Fibroblast of skin of scalp (primary cell): ENCODE measurements at regions not wholly inside any gene's neighbourhood (a gene's known extent, or its start where the extent isn't known, plus 50 kb on each side); places are given as distances from the start of the nearest gene placed in this dataset.

ENCODE experiments used
- DNase-seq: peaks from one replicate; pipeline ENCODE4 v3.0.0-alpha.2; 2013

DNA sequence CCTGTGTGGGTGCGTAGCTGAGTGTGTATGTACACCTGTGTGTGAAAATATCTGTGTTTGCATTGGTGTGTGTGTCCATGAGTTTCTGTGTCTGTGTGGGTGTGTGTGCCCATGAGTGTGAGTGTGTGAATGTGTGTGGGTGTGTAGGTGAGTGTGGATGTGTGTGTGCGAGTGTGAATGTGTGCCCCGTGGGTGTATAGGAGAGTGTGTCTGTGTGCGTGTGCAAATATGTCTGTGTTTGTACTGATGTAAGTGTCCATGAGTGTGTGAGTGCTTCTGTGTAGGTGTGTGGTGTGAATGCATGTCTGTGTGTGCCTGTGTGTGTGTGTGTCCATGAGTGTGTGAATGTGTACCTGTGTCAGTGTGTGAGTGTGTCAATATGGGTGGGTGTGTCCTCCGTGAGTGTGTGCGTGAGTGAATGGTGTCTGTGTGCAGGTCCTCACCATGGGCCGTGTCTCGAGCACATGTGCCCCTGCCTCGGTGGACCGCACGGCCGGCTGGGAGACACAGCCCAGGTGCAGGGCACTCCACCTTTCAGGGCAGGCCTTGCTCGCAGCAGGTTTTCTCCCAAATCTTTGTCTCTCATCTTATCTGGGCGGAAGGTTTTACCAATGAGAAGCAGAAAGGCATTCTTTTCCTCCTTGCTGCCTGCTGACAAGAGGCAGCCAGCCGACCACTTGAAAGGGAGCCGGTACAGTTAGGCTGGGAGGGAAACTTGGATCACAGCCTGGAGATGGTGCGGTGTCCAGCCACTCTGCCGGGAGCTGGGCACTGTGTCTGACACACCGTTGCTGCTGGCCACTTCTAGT lies 107.1 kb upstream of the FAM20C start:
- DNase-seq: no peak

DNA sequence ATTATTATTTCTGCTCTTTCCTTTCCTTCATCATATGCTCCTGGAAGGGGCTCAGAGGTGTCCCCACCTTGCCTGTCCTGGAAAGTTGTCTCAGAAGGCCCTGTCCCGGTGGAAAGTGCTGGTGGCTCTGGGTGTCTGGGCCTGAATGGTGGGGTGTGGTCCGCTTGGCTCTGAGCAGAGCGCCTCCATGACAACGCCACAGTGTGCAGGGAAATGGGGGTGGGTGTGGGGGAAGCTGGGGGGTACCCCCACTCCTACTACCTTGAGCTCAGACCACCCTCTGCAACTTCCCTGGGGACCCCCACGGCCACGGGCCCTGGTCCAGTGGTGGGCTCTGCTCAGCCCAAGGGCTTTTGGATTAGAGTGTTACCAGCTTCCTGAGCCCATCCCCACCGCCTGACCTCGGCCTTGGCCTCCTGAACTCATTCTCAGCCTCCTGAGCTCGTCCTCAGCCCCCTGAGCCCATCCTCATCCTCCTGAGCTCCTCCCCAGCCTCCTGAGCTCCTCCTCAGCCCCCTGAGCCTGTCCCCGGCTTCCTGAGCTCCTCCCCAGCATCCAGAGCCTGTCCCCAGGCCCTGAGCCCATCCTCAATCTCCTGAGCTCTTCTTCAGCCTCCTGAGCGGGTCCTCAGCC lies 106.4 kb upstream of the FAM20C start:
- DNase-seq: no peak

DNA sequence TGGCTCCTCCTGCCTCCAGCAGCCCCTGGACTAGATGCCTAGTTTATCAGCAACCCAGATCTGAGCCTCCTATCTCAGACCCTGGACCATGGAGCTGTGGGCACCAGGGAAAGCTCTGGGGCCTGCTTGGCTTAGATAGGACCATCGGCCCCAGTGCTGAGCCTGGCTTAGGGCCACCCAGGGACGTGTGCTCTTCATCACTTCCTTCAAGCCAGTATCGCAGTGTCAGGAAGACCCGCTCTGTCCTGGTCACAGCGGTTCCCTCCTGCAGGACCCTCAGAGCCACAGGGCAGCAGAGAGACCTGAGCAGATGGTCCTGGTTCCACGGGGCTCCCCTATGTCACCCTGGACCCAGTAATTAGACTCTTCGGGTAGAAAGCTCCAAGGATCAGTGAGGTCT lies 105.7 kb upstream of the FAM20C start:
- no peak for DNase-seq

DNA sequence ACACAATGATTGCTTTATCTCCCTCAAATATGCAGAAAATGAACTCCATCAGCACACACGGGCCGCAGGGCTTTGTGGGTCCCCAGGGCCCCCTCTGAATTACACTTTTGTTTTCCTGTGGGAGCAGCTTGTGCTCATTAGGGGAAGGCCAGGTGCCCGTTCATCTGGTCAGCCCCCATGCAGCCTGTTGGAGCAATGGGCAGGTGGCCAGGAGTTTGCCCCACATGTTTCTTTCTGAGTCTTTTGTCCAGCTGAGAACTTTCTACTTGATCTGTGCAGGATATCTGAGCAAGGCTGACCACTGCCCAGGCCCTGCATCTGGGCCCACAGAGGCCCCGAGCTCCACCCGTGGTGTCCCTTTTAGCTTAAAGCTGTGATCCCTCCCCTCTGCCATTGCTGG lies 105.3 kb upstream of the FAM20C start:
- DNase-seq: no peak

DNA sequence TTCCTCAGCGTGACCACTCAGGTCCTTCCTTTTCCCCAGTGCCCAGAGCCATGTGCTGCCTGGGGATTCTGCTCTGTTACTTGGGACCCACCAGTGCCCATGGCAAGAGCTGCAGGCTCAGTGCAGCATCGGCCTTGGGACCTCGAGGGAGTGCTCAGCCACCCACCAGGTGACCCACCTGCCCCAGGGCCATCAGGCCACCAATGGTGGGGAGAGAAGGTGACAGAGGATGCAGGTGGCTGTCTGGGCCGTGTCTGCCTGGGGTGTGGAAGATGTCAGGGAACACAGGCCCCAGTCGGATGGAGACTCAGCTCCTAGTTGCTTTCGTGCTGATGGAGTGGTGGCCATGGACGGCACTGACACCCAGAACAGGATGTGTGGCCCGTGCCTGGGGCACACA lies 104.7 kb upstream of the FAM20C start:
- no peak for DNase-seq

DNA sequence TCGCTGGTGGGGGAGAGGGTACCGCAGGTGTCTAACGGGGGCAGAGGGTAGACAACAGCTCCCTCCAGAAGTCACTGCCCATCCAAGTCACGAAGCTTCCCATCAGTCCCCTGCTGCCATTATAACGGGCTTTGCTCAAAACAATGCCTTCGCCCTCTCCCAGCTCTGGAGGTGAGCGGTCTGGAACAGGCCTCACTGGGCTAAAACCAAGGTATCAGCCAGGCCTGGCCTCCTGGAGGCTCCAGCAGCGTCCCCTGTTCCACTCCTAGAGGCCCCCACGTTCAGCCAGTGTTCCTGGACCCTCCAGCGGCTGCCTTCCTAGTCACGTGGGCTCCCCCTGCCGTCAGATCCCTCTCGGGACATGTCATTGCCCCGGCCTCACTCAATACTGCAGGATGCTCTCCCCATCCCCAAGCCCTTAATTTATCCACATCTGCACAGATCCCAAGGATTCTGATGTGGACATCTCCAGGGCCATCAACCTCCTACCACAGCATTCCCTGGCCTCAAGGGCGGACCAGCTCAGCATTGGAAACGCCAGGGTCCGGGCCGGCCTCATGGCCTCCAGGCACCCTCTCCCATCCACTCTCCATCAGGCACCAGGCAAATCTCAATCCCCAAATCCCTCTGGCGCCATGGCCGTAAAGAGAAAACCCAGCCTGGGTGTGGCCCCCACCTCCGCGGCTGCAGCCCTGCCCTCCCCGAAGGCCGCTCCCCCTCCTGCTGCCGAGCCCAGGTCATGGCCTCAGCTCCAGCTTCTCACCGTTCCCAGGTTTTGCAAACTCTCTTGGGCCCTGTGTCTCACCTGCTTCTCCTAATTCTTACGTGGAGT lies 104.1 kb upstream of the FAM20C start:
- DNase-seq: no peak

DNA sequence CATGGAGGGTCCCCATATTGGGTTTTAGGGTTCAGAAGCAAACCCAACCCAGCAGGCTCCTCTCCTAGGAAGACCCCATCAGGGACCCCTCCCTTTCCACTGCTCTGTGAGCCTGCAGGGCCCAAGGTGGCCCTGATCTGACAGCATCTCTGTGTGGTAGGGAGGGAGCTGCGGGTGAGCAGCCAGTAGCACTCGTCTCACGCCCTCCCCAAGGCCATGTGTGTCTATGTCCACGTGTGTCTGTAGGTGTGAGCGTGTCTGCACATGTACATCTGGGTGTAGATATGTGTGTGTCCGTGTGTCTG lies 103.5 kb upstream of the FAM20C start:
- no peak for DNase-seq

DNA sequence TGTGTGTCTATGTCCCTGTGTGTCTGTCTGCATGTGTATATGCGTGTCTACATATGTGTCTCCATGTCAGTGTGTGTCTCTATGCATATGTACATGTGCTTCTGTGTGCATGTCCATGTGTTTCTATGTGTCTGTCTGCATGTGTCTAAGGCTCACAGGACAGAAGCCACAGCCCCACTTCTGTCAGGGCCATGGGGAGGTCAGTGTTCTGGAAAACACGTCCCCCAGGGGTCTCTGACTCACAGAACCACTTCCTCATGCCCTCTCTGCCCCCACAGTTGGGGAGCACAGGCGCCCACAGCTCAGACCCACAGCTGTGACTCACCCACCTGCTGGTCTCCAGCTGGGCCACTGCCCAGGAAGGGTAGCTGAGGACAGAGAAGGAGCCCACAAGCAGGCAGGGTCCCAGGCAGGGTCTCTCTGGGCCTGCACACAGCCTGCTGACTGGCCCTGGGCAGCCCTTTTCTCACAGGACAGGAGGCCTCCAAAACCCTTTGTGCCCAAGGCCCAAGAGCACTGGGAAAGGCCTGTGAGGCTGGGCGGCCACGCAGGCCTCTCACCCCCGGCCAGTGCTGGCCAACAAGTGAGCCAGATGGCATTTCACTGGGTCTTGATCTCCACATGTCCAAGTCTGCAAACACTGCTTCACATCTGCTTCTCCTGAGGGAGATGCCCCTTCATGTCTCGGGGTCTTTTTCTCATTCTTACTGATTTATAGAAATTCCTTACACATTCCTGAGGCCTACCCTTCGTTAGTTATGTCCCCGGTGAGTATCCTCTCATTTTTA lies 102.9 kb upstream of the FAM20C start:
- peak; percentile 87 for DNase-seq

DNA sequence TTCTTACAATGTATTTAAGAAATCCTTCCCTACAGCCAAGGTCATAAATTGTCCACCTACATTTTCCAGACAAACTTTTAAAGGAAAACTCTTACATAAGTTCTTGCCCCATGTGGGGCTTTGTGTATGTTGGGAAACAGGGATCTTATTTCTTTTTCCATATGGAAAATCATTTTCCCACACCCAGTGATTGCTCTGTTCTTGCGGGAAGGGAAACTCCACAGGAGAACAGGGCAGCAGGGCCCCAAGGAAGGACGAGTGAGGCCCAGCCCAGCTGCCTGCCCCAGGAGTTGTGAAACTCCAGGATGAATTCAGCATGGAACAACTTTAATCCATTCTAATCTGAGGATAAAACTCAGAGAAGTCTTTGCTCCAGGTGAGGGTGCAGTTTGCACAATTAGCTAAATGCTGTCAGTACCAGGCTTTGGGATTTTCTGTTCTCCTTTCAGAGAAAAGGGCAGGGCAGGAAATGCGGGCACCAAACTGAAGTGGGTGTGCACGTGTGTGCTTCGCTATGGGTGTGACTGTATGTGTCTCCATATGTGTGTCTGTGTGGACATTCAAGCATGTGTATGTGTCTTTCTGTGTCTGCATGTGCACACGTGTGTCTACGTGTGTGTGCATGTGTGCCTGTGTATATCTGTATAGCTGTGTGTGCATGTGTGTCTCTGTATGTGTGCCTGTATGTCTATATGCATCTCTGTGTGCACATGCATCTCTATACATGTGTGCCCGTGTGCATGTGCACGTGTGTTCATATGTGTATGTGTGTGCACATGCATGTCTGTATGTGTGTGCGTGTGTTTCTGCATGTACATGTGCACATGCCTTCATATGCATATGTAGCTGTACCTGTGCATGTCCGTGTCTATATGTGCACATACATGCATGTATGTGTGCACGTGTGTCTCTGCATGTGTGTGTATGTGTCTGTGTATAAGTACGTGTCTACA lies 102.0 kb upstream of the FAM20C start:
- DNase-seq: peak; percentile 60

DNA sequence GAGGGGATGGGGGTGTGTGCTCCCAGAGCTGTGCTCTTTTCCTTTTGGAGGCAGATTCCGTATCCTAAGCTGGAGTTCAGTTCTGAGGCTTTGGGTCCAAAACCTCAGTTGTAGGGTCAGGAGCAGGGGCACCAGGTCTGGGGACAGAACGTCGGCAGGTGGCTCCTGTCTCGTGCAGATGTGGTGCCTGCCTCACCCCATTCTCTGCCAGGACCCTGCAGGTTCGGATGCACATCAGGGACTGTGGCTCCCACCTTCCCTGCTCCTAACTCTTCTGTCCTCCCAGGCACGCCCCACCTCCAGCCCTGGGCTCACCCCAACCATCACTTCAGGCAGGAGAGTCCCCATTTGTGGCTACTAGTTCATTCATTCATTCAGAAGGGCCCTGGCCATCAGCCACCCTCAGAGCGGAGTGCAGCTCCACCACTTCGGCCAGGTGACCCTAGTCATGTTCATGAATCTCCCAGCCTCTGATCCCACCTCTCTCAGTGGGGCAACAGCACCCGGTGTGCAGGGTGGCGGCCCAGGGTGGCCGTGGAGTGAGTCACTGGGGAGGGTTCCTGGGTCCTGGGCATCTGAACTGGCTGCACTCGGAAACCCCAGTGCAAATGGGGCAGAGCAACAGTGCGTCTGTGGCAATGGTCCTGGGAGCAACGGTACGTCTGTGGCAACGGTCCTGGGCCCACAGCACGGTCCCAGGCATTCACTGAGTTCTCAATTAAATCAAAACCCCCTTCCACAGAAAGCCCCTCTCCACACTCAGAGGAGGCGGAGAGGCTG lies 100.8 kb upstream of the FAM20C start:
- no peak for DNase-seq

DNA sequence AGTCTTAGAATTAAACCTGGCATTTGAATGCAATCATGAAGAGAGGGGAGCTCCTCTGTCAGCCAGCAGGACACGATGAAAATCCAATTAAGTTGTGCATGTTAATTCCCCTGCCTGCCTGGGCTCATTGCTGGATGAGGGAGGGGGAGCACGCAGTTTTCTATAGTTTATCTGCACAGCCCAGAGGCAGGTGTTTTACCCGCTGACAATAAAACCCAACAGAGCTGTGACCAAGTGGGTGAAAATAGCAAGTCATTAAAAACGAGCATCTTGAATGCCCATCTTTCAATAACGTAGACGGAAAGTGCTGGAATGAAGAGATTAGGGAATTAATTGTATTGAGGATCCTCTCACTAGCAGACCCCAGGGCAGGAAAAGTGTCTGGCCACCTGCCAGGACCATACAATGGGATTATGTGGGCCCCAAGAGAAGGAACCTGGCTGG lies 100.1 kb upstream of the FAM20C start:
- no peak for DNase-seq

DNA sequence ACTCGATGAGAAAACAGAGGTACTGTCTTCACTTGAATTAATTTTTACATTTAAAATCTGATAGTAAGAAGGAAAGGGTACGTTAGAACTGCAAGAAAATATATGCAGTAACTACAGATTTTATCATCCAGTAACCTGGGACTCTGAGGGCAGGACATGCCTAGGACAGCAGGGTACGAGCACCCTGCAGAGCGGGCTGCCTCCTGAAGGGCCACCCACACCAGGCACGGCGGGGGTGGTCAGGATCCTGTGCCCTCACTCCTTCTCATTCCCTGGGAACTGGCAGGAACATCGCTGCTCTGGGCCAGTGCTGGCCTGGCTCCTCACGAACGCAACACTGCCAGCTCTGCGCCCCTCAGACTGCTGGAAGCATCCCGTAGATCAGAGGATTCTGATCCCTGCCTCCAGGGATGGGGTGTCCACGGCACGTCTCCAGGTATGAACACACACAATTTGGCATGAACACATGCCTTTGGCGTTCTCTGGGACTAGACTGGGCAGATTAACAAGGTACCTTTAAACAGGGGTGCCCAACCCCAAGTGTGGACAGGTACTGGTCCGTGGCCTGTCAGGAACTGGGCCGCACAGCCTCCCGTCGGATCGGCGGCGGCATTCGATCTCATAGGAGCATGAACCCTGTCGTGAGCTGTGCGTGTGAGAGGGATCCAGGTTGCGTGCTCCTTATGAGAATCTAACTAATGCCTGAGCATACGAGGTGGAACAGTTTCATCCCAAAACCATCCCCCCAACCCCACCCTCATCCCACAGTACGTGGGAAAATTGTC lies 99.3 kb upstream of the FAM20C start:
- DNase-seq: no peak

DNA sequence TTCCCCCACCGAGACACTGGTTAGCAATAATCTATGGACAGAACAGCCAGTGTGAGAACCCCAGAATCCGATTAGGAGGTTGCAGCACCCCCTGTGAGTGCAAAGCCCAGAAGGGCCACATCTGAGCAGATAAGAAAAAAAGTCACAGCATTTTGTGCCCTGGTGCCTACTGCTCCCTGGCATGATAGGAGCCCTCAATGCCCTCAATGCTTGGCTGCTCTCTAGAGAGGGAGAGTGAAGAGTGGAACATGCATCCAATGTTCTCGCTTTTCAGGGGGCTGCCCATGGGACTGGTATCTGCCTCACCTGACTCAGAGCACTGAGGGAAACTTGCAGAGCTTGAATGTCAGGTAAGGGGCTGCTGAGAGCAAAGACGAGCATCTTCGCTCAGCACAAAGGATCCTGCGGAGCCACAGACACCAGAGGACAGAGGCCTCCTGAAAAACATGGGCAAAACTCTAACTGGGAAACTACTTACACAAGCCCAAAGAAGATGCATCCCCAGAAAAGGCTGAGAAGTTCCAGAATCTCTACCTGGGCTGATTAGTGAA lies 98.0 kb upstream of the FAM20C start:
- DNase-seq: no peak

DNA sequence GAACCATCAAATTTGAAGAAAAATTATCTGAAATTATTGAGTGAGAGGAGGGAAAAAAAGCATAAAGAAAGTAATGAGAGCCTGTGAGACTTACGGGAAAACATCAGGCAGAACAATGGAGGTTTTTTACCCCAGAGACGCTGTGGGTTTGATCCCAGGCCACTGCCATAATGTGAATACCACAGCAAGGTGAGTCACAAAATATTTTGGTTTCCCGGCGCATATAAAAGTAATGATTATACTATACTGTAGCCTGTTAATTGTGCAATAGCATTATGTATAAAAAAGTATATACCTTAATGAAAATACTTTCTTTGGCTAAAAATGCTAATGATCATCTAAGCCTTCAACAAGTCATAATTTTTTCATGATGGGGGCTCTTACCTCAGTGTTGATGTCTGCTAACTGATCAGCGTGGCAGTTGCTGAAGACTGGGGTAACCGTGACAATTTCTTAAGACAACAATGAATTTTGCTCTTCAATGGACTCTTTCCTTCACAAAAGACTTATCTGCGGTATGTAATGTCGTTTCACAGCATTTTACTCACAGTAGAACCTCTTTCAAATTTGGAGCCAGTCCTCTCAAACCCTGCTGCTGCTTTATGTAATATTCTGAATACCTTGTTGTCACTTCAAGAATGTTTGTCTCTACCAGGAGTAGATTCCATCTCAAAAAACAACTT lies 97.0 kb upstream of the FAM20C start:
- peak; percentile 58 for DNase-seq

DNA sequence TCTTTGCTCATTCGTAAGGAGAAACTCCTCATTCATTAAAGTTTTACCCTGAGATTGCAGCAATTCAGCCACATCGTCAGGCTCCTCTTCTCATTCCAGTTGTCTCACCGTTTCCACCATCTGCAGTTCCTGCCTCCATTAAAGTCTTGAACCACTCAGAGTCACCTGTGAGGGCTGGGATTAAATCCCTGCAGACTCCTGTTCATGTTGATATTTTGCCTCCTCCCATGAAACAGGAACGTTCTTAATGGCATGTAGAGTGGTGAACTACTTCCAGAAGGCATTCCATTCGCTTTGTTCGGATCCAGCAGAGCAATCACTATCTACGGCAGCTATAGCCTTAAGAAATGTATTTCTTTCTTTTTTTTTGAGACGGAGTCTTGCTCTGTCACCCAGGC lies 96.5 kb upstream of the FAM20C start:
- peak; percentile 45 for DNase-seq

DNA sequence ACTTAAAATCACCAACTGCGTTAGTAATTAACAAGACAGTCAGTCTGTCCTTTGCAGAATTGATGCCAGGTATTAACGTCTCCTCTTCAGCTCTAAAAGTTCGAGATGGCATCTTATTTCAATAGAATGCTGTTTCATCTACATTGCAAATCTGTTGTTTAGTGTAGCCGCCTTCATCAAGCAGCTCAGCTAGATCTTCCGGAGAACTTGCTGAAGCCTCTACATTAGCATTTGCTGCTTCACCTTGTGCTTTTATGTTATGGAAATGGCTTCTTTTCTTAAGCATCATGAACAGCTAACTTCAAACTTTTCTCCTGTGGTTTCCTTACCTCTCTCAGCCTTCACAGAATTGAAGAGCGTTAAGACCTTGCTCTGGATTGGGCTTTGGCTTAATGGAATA lies 95.5 kb upstream of the FAM20C start:
- no peak for DNase-seq

DNA sequence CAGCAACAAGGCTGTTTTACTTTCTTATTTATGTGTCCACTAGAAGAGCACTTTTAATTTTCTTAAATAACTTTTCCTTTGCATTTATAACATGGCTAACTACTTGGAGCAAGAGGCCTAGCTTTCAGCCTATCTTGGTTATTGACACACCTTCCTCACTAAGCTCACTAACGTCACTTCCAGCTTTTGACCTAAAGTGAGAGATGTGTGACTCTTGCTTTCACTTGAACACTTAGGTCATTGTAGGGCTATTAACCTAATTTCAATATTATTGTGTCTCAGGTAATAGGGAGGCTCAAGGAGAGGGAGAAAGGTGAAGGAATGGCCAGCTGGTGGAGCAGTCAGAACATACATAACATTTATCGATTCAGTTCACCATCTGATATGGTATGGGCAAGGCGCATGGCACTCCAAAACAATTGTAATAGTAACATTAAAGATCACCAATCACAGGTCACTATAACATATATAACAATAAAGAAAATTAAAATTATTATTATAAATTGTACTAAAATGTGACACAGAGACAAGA lies 95.0 kb upstream of the FAM20C start:
- no peak for DNase-seq

DNA sequence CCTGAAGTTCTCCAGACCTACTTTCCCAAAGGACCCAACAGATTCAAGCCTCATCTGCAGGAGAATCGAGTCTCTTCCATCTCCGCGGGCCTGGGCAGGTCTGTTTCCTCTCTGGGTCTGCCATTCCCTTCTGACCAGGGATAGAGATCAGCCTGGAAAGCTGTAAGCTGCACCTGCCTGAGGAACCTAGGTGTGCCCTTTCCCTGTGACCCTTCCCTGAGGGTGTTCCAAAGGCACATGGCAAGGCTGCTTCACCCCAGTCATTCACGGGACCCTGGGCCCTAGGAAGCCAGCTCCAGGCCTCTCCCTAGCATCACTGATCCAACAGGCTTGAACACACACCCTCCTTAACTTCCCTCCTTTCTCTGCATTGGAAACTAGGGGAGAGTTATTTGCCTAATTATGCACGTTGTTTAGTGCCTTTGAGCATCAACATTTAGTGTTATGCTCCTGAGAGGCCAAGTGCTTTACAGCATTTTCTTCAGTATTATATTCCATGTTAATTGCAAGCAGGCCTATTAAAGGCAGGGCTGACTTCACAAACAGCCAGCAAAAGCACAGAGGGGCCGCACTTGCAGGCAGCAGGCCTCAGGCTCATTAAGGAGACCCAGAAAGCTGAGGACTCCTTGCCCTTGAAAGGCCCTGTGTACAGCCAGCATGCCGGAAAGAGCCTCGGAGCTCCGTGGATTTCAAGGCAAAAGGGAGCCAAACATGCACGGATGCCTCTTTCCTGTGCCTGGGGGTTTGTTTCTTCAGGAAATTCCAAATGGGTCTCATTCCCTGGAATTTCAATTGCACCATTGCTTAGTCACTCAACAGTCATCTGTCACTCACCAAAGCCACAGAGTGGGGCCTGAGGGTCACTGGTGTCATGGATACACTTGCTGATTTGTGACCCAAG lies 91.0 kb upstream of the FAM20C start:
- peak; percentile 84 for DNase-seq
